GM21526 (cell line): ENCODE measurements at regions not wholly inside any gene's neighbourhood (a gene's known extent, or its start where the extent isn't known, plus 50 kb on each side); places are given as distances from the start of the nearest gene placed in this dataset.

ENCODE experiments used
- ATAC-seq: cut with Tn5 transposase; IDR thresholded peaks from one replicate; pipeline ENCODE4 v1.9.1; 2021; ENCODE audit warnings: moderate library complexity; ENCODE audit not compliant: unreplicated experiment, low FRiP score

DNA sequence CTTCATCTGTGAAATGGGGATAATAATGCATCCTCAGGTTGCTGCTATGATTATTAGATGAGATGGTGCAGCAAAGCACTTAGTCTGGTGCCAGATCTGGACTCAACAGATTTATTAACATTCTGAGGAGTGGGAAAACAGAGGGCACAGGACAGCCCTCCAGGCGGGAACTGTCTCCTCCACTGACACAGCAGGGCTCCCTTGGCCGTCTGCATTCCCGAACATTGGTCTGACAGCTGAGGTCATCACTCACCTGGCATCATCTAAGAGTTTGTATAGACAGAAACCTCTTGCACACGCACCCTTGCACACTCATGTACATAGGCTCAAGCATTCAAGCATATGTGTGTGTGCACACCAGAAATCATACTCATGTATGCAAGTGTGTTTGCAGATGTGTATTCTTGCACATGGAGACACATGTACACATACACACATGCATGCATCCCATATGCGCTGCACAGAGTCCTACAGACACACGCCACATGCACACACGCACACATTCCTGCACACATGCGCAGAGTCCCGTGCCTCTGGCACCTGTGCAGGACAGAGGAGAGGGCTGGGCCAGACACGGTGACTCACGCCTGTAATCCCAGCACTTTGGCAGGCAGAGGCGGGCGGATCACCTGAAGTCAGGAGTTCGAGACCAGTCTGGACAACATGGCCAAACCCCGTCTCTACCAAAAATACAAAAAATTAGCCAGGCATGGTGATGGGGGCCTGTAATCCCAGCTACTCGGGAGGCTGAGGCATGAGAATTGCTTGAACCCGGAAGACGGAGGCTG, 173.3 kb upstream of the GLI2 start:
- ATAC-seq: no peak

DNA sequence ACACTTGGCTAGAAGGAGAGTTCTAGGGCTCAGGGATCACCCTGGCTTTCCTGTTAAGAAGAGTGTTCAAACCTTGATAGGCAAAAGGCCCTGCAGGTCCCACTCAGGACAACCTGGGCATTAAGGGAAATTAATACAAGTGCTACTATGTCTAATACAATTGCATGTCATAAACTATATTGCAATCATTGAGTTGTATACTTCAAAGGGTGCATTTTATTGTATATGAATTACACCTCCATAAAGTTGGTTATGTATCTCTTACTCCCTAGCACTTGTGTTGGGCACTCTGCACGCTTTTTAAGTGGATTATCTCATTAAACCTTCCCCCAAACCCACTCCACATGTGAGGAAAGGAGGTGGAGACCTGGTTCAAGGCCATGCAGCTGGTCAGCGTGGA, 172.1 kb upstream of the GLI2 start:
- no peak for ATAC-seq

DNA sequence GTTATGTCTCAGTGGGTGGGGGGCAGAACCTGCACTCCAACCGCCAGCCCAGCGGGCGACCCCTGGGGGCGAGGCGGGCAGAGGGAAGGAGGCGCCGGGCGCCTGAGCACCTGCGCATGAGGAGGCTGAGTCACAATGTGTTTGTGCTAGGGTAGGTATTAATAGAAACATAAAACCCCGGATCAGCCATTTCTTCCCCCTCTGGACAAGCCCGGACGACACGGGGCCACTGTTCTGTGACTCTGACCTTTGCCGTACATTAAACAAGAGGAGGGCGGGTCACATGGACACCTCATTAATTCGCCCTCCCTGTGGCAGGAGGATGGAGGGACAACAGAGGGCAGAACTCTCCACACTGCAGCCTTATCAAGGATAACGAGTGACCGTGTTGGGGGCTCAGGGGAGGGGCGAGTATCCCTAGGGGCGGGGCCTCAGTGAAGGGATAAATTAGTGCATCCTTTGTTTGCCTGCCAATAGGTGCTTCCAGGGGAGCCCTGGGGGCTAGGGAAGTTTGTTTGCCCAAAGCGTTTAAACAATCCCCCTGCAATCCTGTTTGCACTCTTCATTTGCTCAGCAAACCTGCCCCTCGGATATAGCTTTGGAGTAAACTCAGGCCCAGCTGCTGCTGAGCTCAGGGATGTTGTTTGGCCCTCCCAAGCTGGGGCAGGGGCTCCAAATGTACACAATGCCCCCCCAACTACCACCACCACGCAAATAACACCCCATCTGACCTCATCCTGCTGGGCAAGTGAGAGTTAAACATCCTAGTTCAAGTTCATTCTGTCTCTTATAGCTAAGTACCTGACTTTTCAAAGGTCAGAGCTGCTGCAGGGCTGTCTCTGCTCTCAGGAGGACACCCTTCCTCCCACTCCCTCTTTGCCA, 171.2 kb upstream of the GLI2 start:
- ATAC-seq: no peak

DNA sequence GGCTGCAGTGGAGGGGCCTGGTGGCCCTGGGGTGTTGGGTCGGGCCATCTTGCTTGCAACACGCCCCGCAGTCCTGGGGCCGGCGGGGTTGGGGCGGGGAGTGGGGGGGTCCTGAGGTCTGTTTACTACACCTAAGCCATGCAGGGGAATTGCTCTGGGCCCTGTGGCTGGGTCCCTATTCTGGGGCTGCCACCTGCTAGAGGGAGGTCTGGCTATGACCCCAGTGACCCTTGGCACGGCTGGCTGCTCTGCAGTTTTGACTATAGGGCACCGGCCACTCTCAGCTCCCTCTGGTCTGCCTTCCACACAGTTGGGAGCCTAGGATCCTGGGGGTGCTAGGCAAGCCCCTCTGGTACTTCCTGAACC, 170.6 kb upstream of the GLI2 start:
- no peak for ATAC-seq

DNA sequence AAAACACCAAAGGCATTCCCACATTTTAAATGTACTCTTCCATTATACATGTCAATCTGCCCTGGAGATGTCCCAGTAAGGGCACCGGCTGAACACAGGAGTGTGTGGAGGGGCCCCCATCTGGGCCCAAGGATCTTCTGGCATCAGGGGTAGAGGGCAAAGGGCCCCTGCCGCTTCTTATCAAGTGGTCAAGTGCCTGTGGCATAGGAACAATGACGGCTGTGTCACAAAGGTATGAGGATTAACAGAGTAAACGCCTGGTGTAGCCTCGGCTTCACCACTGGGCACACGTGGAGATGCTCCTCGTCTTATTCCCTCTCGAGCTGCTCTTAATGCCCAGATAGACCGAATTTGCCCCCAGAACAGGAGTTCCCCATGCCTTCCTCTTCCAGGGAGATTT, 169.7 kb upstream of the GLI2 start:
- ATAC-seq: no peak

DNA sequence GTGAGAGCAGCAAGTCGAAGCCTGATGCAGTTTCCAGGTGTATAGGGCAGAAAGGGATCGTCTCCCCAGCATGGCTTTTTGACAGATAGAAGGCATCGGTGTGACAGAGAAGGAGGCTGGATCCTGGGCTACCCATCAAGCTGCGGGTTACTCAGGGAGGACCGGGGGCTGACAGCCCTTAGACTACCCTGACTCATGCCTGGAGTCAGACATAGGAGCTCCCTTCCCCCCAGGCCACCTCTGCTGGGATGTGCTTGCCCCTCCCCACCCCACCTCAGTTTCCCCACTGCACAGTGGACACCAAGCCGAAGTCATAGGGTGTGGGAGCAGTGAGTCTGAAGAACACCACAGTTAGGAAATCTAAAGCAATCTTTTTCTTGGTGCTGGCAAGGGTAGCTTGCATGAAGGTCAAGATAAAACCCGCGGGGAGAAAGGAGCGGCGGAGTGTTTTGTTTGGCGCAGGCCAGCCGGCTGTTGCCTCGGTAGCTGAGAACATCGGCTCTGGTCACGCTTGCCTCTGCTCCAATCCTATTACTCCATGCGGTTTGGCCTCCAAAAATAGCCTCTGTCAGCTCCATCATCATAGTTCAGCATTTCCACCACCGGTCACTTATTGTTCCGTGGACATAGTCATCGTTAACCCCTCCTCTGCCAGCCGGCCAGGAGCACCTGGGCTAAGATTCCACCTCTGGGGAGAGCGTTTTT, 169.2 kb upstream of the GLI2 start:
- no peak for ATAC-seq

DNA sequence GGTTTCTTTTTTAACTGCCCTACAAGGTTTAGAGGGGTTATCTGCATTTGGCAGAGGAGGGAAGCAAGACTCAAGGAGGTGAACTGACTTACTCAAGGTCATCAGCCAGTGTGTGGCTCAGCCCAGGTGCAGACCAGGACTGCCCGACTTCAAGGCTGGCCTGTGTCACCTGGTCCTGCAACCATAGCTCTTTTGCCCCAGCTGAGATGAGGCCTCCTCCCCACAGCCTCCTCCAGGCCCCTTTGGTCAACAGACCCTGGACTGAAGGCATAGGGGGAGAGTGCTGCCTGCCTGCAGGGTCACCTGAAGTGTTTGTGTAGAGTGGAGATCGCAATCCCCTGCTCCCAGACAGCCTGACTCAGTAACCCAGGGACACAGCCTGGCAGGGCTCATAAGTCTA, 168.5 kb upstream of the GLI2 start:
- ATAC-seq: no peak

DNA sequence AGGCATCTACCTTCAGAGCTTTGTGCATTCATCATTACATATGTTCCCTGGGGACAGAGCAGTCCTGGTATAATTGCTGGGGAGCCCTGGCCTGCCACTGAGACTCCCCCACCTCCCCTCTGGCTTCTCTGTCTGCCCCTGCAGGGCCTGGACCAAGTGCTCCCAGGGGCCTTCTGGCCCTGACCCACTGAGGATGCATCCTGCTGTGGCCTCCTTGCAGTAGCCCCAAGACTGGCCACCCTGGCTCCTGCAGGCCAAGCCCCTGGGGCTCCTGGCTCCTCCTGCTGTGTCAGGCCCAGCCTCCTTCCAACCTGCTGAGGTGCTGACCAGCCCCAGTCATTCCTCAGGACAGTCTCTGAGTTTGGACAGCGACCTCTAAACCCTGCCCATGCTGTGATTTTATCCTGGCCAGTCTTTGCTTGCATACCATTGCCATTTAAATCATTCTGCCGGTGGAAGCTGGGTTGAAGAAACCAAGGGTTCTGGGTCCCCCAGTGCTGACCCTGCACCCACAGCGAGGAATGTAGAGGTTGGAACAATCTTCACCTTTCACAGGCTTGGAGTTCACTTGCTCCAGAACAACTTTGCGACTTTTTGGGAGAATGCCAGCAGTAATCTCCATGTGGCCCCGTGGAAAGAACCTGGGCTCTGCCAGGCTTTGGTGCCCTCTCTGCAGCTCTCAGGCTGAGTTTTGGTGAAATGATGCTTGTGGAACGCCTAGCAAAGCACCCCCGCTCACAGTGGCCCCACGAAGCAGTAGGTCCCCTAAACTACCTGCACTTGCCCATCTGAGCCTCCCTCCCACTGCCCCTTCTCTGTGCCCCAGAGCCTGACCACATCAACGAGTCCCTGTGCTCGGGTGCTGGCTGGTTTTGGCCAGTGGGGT, 167.3 kb upstream of the GLI2 start:
- no peak for ATAC-seq

DNA sequence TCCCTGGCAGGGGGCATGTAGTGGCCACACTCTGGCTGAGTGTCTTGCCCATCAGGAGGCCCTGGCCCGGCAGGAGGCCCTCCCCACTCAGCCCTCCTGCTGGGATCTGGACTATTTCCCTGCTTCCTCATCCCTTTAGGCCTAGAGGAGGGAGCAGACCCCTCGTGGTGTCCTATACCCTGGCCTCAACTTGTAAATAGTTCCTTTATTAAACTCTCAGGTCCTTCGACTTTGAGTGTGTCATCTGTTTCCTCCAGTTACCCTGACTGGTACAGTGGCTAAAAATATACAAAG, 166.7 kb upstream of the GLI2 start:
- ATAC-seq: no peak

DNA sequence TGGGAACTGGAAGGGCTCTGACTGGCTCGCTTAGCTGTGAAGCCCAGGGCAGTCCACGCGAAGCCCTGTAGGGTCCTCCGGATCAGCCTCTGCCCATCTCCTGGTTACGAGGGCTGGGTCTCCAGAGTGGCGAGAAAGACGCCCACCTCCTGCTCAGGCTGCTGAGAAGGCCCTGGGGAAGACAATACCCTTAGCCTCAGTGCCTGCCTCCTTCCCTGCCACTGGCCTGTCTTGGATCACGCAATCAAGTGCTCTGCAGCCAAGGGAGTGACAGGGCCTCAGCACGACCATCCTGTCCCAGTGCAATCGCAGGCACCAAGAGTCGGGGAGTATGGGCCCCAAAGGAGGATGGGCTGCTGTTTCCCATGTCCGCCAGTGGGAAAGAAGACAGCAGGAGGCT, 165.7 kb upstream of the GLI2 start:
- ATAC-seq: no peak

DNA sequence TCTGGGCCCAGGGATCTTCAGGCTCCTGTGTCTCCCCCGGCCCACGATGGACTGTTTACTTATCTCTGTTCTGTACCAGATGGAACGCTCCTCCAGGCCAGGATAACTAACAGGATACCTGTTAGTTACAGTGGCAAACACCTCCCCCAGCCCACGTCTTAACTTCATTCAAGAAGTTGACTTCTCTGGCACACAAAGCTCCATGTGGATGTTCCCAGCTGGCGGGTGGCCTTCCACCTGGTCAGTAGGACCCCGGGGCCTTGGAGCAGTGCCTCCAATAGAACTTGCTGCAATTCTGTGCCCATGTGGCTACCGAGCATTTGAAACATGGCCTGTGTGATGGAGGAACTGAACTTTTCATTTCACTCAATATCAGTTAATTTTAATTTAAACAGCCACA, 165.1 kb upstream of the GLI2 start:
- ATAC-seq: no peak

DNA sequence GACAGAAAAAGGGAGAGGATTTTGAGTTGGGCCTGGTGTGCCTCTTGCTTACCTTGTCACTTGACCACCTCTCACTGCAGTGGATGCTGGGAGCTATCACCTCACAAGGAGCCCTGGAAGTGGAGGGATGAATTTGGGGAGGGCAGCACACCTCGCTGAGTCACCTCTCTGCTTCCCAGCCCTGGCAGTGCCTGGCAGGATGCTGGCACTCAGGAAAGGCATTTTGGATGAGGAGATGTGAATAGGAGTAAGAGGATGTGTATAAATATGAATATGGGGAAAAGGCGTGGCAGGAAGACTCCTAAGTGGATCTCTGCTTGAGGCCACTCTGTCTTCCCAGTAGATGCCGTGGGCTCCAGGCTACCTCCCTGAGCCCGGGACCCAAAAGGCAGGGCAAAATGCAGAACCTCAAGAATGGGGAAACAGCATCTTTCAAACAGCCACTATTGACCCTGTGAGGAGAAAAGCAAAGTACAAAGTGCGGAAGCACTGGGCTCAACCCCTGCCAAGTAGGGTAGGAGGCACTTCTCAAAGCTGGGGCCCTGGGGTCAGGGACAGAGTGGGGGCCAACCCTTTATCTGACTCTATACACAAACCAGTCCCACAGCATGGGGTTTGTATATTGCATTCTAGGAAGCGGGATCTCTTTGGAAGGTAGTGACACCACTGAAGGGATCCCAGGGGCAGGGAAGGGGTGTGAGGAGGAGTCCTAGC, 164.5 kb upstream of the GLI2 start:
- ATAC-seq: no peak

DNA sequence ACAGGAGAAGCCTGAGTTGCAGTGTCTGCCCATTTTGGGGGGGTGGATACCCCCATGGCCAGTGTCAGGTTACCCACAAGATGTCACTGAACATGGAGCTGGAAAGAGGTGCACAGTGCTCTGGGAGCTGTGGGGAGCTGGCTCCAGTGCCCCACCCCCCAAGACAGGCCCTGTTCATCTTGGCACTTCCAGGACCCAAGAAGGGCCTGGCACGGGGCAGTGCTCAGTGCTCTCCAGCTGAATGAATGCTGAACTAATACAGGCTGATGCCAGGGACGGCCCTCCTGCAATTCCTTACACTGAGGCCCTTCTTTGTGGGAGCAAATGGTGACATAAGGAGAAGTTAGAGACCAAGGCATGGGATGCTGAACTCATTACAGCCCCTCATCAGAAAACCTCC, 163.4 kb upstream of the GLI2 start:
- no peak for ATAC-seq

DNA sequence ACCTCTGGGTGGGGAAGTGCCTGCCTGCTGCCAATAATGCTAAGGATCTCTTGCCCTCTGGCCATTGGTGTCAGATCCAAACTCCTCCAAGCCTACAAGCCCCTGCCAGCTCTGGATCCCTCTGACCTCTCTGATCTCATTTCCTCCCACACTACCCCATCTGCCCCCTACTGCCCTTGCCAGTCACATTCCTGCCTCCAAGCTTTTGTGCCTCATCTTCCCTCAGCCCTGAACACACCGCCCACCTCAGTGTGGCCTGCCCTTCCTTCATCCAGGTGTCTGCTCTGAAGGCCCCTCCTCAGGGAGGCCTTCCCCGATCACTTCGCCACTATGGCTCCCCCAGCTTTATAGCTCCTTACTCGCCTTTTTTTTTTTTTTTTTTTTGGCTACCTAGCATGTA, 161.0 kb upstream of the GLI2 start:
- no peak for ATAC-seq

DNA sequence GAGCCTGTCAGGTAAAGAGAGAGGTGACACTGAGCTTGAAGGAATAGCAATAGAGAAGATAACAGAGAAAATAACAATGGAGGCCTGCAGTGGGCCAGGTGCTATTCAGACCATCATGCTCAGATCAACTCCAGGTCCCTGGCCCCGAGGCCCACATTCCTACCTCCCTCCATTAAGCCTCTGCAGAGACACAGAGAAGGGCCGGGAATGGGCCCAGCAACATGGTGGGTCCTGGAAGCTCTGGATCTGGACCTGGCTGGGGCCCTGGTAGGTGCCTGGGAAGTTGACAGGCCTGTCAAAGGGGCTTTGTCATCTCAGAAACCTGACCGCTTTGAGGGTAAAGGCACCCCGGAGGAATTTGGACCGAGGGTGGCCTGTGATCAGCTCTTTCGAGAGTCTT, 159.7 kb upstream of the GLI2 start:
- no peak for ATAC-seq

DNA sequence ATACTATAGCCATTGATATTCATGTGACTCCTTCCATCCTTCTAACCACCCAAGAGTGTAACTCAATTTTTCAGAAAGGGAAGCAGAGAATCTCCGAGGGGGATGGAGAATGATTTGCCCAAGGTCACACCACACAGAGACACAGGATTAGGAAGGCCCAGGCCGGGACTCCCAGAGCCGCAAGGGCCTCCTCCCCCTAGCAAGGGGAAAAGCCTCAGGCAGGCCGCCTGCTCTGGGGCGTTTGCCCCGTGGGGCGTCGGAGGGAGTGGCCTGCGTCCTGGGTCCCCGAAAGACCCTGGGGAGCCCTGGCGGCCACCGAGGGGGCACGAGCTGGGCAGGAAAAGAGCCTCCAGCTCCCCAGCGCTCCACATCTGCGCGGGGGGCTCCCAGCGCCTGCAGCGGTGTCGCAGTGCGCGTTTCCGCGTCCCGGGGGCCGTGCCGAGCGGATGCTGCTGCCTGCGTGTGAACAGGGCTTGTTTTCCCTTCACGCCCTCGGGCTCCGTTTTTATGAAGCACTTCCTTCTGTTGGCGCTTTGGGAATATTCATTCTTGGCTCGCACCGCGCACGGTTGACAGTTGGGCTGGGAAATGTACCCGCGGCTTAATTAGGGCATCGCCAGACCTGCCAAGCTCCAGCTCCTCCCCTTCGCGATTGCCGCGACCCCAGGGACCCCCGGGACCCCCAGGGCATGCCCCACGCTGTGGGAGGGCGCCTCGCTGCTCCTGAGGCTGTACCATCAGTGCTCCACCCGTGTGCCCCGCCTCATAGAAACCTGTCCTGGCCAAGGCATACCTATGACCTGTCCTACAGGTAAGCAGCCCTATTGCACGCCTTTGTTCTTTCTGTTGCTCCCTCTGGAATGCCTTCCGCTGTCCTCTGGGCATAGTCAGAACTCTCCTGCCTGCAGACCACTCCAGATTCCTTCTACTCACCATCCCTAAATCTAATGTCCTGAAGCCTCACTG, 158.9 kb upstream of the GLI2 start:
- ATAC-seq: no peak

DNA sequence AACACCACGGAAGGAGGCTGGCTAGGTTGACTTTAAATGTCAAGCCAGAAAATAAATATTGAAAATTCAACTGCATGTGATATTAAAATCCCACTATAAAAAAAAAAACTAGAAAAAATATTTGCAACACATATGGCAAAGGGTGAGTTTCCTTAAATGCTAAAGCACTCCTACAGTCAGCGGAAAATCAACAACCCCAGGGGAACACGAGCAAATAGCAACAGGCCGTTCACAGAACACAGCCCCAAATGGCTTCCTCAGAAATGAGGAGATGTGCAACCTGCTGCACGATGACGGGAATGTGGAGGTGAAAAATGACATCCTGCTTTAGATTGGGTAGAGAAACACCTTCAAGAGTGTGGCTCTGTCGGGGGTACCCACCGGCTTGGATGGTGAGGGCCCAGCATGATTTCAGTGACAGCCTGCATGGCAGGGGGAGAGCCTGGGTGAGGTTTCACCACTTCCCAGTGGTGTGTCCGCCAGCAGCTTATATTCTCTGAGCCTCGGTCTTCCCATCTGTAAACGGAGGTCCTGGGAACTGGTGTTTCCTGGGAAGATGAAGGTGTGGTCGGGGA, 157.9 kb upstream of the GLI2 start:
- ATAC-seq: no peak

DNA sequence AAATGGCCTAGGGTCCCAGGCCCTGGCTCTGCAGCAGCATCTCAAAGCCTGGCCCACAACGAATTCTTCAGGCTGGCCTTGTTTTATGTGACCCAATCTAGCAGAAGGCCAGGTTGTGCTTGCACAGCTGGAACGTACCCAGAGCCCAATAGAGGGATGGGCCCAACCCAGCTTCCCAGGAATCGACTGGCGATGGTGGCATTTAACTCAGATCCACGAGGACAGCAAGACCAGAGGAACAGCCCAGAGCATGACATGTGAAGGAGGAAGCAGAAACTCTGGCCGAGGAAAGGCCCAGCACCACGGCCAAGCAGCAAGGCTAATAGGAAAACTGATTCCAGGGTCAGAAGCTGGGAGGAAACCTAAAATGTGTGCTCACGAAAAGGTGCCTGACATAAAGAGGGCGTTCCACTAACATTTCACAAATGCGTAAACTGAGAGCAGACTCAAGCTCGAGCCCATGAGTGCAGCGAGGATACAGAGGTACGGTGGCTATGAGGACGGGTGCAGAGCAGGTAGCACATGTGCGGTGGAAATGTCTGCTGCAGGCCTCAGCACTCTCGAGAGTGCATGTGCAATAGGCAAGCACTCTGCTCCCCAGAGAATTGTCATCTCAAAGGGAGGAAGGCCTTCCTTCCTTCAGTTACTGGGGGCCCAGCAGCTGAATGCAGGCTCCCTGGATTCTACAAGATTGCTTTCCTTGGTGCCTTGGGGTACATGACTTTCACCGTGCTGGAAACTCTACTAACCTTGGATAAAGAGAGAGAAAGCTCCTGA, 156.9 kb upstream of the GLI2 start:
- ATAC-seq: no peak
